ENCODE measurements at regions not wholly inside any gene's neighbourhood (a gene's known extent, or its start where the extent isn't known, plus 50 kb on each side); places are given as distances from the start of the nearest gene placed in this dataset.

- no peak for FAIRE-seq
These were observed 224.1 kb upstream of the RIOK2 start for GRCh38 chr5:97406946-97407676.

- FAIRE-seq, result no peak
These were observed 225.3 kb upstream of the RIOK2 start for GRCh38 chr5:97408331-97408730.

GRCh38 chr5:97412959-97413358 is 229.9 kb upstream of the RIOK2 start:
- no peak for FAIRE-seq

- no peak for FAIRE-seq
These were observed 234.9 kb upstream of the RIOK2 start for GRCh38 chr5:97417986-97418385.

DNA sequence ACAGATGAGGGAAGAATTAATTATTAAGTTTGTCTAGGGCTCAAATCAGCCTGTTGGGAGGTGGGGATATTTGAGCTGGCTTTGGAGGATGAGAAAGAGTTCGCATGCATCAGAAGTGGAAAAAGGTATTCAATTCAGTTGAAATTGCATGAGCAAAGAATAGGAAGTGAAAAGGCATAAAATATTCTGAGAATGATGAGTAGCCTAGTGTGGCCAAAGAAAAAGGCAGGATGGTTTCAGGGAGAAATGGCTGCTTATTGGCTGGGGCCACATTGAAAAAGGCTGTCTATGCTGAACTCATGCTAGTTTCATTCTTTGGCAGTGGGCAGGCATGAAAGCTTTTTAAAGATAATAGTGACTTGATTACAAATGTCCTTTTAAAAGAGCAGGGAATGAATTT is 235.4 kb upstream of the RIOK2 start:
- no peak for FAIRE-seq

DNA sequence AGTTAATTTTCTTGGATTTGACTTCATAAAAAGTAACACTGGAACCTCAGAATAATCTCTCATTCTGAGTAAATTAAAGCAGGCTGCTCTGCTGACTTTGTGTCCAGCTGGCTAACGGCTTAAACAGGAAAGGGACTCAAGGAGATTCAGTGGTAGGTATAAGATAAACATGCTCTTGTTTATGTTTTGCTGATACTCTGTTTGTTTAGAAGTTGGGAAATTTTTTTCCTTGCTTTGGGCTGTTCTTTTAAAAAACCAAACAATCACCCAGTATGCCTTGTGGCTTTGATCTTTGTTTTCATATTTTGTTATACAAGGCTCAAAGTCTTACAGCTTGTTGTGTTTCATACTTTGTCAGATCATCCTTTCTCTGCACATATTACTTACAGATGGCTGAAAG is 237.6 kb upstream of the RIOK2 start:
- FAIRE-seq, result no peak

- FAIRE-seq, result no peak
These were observed 239.6 kb upstream of the RIOK2 start for GRCh38 chr5:97422678-97423077.

- no peak for FAIRE-seq
These were observed 242.5 kb upstream of the RIOK2 start for GRCh38 chr5:97425511-97425910.

DNA sequence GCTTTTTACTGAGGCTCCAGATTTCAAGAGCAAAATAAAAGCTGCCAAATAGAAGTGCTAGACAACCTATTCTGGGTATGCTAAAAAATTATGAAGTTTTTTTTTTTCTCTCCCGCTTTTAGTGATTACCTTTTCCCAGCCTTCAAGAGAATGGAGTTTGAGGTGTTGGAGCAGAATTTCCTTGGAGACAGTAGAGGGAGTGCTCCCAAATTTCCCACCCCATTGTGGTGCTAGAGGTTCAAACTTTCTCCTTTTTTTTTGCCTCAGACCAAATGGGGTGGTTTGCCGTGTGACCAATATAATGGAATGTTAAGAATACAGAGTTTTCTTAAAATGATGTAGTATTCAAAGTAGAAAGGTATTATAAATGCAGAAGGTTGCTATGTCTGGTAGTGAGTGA is 244.2 kb upstream of the RIOK2 start:
- no peak for FAIRE-seq

GRCh38 chr5:97434021-97434420 is 251.0 kb upstream of the RIOK2 start:
- no peak for FAIRE-seq

GRCh38 chr5:97436405-97436804 is 253.4 kb upstream of the RIOK2 start:
- no peak for FAIRE-seq

DNA sequence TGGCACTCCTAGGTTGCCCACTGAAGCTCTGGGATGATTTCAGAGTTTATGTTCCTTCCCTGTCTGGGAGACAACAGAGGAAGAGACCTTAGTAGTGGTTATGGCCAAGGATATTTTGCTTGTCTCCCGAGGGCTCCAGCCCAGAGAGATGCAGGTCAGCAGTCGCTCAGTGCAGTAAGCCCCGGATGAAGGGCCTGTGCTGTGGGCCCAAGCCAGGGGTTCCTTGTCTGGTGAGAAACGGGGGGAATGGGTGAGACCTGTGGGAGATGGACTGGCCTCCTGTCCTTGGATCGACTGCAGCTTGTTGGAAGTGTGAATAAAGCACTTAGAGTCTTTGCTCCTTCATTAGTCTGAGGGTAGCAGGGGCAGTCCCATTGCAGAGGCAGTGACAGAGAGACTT is 260.7 kb upstream of the RIOK2 start:
- no peak for FAIRE-seq

GRCh38 chr5:97449172-97449571 is 266.1 kb upstream of the RIOK2 start:
- no peak for FAIRE-seq

- FAIRE-seq, result no peak
These were observed 269.6 kb upstream of the RIOK2 start for GRCh38 chr5:97452646-97453045.

- no peak for FAIRE-seq
These were observed 270.2 kb upstream of the RIOK2 start for GRCh38 chr5:97453263-97453662.

DNA sequence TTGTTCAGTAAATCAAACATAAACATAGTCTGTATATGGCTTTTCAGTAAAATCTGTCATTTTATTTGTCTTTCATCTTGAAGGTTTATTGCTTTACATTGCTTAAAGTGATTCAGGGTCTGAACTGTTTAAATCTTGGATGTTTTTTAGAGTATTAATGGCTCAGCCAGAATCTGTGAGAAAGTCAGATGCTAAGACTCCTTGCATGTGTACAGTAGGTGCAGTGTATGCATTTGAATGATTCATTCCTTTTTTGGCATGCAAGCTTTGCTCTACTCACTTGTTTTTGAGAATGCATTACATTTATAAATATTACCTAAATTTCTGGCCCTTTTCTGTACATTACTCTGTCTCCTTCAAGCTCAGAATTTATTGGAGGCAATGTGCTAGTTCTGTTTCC is 271.0 kb upstream of the RIOK2 start:
- no peak for FAIRE-seq

- FAIRE-seq, result no peak
These were observed 272.9 kb upstream of the RIOK2 start for GRCh38 chr5:97455996-97456395.

- no peak for FAIRE-seq
These were observed 275.8 kb upstream of the RIOK2 start for GRCh38 chr5:97458851-97459250.

DNA sequence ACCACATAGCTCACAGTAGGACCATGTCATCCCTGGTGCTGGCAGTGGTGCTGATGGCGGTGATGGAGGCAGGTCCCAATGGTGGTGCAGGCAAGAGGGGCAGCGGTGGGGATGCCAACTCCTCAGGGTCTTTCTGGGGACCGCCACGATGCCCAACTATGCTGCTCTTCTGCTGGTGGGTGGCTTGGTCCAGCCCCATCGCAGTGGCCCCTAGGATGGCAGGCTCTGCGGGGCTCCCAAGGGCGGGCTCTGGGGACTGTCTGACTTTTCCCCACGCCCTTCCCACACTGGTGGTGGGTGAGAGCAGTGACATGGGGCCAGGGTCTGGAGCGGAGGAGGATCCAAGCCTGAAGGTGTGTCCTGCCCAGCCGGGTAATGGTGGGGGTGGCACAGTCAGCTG is 288.9 kb upstream of the RIOK2 start:
- no peak for FAIRE-seq

DNA sequence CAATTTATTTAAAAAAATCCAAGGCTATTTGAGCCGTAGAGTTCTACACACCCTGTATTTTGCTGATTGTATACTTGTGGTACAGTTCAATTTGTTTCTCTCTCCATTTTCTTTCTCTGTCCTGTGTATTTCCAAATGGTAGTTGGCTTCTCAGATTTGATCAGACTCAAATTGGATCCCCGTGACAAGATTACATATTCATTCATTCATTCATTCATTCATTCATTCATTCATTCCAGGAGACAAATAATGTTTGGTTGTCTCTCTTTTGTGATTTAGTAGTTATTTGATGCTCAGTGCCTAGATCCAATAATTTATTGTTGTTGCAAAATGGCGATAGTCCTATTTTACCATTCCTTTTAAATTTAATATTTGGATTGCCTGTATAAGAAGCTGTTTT is 292.8 kb upstream of the RIOK2 start:
- no peak for FAIRE-seq

- no peak for FAIRE-seq
These were observed 293.9 kb upstream of the RIOK2 start for GRCh38 chr5:97476852-97477534.

GRCh38 chr5:97478483-97478882 is 295.4 kb upstream of the RIOK2 start:
- FAIRE-seq, result no peak

DNA sequence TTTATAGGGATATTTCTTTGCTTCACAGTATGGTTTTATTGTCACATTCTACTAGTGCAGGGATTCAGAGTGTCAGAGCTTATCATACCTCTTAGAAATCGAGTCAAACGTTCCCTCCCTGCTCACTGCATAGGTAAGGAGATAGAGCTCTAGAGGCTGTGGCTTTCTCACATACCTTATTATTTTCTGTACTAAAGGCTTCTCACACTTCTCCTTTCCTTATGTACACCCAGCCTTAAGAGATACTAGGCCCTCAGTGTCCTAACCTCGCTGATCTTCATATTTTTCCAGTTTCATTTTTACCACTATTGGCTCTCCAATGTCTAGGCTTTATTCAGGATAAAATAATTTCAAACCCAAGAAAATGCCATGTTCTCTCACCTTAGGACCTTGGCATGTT is 297.3 kb upstream of the RIOK2 start:
- no peak for FAIRE-seq

DNA sequence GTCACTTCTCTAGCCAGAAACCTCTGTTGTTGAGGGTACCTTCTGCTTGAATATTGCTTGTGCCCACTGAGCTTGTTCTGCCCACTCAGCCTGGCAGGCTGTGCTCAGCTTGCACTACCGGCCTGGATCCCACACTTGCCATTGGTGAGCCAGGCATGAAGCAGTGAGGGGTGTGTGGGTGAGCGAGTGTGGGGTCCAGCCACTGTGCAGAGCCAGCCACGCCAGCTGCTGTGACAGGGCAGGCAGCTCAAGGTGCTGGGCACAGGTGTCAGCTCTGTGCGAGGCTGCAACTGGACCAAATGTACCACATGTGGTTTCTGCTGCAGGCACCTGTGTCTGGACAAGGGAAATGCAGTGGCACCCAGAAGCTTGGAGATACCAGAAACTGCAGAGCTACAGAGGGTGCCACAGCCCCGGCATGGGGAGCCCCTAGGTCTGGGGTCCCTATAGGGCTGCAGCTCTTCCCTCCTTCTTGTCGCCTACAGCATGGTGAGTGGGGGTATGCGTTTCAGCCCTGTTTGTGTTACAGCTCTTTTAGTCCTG is 305.1 kb upstream of the RIOK2 start:
- no peak for FAIRE-seq

Data from A204.1 (cell line).